AG04450 (cell line): ENCODE measurements at regions not wholly inside any gene's neighbourhood (a gene's known extent, or its start where the extent isn't known, plus 50 kb on each side); places are given as distances from the start of the nearest gene placed in this dataset.

ENCODE experiments used
- CTCF ChIA-PET: fragments of 300-600, 350-600 bp; formaldehyde crosslinking; extraction: SDS; loops from one replicate; lab custom pipeline; 2022; ENCODE audit warnings: antibody characterized with exemption, inconsistent platforms; lab: Charles Lee
- POLR2A ChIA-PET: fragments of 350-600 bp; formaldehyde crosslinking; extraction: SDS; loops from one replicate; lab custom pipeline; 2021; ENCODE audit warnings: antibody characterized with exemption, inconsistent platforms; lab: Yijun Ruan, JAX
- DNase-seq: peaks from one replicate; pipeline ENCODE4 v3.0.0-alpha.2; 2011; ENCODE audit warnings: low read depth, low spot score
- H3K27ac ChIP-seq: one replicate; pipeline ENCODE4 v1.5.1; 2012; ENCODE audit warnings: low read depth, low read length, control low read depth
- H3K27me3 ChIP-seq: one replicate; pipeline ENCODE4 v1.6.0; 2012; ENCODE audit warnings: low read length; ENCODE audit not compliant: control insufficient read depth, insufficient read depth
- H3K4me3 ChIP-seq: 2 replicates; pipeline ENCODE4 v1.5.1; 2011; ENCODE audit warnings: mild to moderate bottlenecking, low read depth, low read length, control low read depth
- H3K9me3 ChIP-seq: 2 replicates; pipeline ENCODE4 v1.5.1; 2012; ENCODE audit warnings: low read length; ENCODE audit not compliant: control insufficient read depth, insufficient read depth
- TF ChIP-seq, protein P1 (sequence below): IDR thresholded peaks from 2 replicates; pipeline ENCODE4 v1.5.1; 2011; ENCODE audit warnings: low read depth, low read length, control low read depth, inconsistent platforms

DNA sequence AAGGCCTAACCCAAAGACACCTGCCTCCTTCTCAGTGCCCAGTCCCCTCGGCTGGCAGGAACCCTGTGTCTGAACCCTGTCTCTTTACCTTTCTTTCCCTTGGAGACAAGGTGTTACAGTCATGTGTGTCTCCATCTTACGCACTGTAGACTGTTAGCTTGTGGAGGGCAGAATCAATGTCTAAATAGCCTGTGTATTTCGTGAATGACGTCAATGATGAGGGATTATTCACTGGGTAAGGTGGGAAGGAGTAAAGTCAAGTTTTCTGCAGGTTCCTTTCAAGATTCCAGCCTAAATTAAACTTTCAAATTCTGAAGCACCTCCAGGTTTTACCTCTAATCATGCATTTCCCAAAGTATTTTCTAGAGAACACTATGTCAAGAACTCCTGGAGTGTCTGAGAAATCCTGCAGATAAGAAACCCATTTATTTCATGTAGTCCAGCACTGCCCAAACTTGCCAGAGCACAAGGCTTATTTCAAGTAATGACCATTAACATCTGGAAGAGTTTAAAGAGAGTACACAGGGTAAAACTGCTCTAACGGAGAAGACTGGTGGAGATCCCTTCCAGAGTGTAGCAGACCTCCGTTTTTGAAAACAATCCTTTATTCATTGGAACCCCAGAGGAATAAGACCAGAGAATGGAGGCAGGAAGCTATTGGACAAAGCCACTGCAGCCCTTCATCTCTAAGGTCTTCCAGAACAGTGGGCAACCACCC lies 72.8 kb downstream of the KCNF1 start:
- ChIA-PET CTCF (interaction anchor here (1.4 kb wide), 1 partner anchor 149 kb away, joined by 3 read pairs; no protein-coding TSS in a partner anchor), POLR2A (no interaction called here)
- no peaks in the 10 kb centered on the region for H3K27me3 ChIP-seq
- H3K27ac ChIP-seq = no peak overlapping the region
- H3K9me3 ChIP-seq = no peaks in the 10 kb centered on the region; the same call in 1 of the 2 replicates
- TF ChIP-seq, protein P1, sequence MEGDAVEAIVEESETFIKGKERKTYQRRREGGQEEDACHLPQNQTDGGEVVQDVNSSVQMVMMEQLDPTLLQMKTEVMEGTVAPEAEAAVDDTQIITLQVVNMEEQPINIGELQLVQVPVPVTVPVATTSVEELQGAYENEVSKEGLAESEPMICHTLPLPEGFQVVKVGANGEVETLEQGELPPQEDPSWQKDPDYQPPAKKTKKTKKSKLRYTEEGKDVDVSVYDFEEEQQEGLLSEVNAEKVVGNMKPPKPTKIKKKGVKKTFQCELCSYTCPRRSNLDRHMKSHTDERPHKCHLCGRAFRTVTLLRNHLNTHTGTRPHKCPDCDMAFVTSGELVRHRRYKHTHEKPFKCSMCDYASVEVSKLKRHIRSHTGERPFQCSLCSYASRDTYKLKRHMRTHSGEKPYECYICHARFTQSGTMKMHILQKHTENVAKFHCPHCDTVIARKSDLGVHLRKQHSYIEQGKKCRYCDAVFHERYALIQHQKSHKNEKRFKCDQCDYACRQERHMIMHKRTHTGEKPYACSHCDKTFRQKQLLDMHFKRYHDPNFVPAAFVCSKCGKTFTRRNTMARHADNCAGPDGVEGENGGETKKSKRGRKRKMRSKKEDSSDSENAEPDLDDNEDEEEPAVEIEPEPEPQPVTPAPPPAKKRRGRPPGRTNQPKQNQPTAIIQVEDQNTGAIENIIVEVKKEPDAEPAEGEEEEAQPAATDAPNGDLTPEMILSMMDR = no peak
- DNase-seq = no peak
- H3K4me3 ChIP-seq = no peak overlapping the region

DNA sequence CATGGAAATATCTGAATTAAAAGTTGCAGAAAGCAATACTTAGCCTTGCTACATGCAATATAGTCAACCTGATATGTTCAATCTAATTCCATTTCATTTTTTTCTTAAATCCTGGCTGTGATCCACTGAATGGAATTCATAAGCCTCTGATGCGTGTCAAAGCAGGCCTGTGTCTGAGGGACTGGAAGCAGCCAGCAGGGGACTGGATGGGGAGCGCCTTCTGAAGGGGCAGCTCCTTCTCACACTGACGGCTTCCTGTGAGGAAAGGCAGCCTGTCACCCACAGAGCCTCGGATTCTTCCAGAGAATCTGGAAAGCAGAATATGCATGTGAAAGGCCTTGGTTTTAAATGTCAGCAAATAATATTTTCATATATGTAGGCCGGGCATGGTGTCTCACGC lies 73.5 kb downstream of the KCNF1 start:
- Histone ChIP-seq H3K27me3 (no peaks in the 10 kb centered on the region), H3K4me3 (no peak overlapping the region), H3K9me3 (no peaks in the 10 kb centered on the region; the same call in 1 of the 2 replicates), H3K27ac (no peak overlapping the region)
- TF ChIP-seq, protein P1 = no peak
- CTCF ChIA-PET = no interaction called here
- POLR2A ChIA-PET = no interaction called here
- DNase-seq = no peak

DNA sequence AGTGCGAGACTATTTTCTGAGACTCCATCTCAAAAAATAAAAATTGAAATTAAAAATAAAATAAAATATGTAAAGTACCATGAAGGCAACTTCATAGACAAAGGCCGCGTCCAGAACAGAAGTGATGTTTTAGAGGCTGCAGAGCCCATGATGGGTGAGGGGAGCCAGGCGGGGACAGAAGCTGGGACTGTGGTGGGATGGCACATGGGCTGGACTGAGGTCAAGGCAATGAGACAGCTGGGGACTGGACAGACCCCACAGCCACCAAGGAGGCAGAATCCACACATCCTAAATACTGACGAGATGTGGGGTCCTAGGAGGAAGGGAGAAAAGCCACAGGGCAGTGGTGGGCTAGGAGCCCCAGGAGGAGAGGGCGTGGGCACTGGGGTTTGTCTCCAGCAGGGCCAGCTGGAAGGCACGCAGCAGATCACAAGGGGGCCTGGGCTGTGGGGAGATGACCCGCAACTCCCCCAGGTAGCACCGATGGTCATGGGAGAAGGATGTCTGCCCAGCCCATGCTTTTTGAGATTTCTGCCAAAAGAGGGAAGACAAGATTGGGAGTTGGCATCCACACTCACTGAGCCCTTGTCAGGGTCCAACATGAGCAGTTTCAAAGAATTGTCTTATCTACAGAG lies 74.3 kb downstream of the KCNF1 start:
- no peaks in the 10 kb centered on the region for H3K27me3 ChIP-seq
- CTCF ChIA-PET = no interaction called here
- no peak overlapping the region for H3K4me3 ChIP-seq

DNA sequence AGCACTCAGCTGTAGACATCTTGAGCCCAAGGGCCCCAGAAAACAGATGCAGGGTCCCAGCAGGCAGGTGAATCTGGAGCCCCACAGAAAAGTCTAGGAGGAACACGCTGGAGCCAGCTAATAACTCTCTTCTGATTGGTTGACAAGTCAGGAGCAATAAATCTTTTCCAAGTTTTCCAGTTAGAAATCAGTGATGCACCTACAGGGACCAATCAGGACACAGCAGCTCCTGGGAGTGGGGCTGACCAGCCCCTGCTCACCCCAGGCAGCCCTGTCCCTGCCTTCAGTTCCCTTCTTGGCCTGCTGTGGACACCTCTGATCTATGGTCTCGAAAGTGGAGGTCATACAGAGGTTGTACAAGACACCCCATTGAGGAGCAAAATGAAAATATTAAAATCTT lies 75.7 kb downstream of the KCNF1 start:
- ChIA-PET CTCF (no interaction called here), POLR2A (no interaction called here)
- Histone ChIP-seq H3K27me3 (no peaks in the 10 kb centered on the region), H3K4me3 (no peak overlapping the region), H3K9me3 (no peaks in the 10 kb centered on the region; the same call in 1 of the 2 replicates), H3K27ac (no peak overlapping the region)
- TF ChIP-seq, protein P1 = no peak
- DNase-seq = no peak

More for the DNA sequence above, 74.3 kb downstream of the KCNF1 start:
- H3K9me3 ChIP-seq = no peaks in the 10 kb centered on the region; the same call in 1 of the 2 replicates
- POLR2A ChIA-PET = no interaction called here
- no peak for DNase-seq
- no peak overlapping the region for H3K27ac ChIP-seq
- TF ChIP-seq, protein P1 = no peak

DNA sequence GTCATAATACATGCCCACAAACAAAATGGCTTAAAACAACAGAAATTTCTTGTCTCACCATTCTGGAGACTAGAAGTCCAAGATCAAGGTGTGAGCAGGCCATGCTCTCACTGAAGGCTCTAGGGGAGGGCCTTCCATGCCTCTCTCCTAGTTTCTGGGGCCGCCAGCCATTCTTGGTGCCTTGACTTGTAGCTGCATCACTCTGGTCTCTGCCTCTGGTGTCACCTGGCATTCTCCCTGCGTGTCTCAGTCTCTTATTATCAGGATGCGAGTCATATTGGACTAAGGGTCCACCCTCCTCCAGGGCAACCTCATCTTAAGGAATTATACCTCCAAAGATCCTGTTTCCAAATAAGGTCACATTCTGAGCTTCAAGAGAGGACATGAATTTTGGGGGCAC lies 76.1 kb downstream of the KCNF1 start:
- Histone ChIP-seq H3K9me3 (no peaks in the 10 kb centered on the region; the same call in 1 of the 2 replicates), H3K27ac (no peak overlapping the region), H3K27me3 (no peaks in the 10 kb centered on the region), H3K4me3 (no peak overlapping the region)
- no peak for DNase-seq
- ChIA-PET POLR2A (no interaction called here), CTCF (no interaction called here)
- TF ChIP-seq, protein P1 = no peak
